H1 (cell line): ENCODE measurements at regions not wholly inside any gene's neighbourhood (a gene's known extent, or its start where the extent isn't known, plus 50 kb on each side); places are given as distances from the start of the nearest gene placed in this dataset.

Experiments
- CBX8 ChIP-seq: fragments of 300-800, 300-1000 bp; sonication (generic); IDR thresholded peaks from 2 replicates; pipeline ENCODE4 v1.7.1; 2016; ENCODE audit warnings: low read depth, low read length, borderline replicate concordance
- CTCF ChIP-seq, 3 experiments: IDR thresholded peaks; 1 replicate in 2 of 3; 2 replicates in 1 of 3; pipeline versions ENCODE4 v1.5.1 to v1.6.1; 2011; ENCODE audit warnings: low read length in 3 of 3, mild to moderate bottlenecking in 3 of 3, inconsistent platforms in 2 of 3, low read depth in 1 of 3, moderate library complexity in 1 of 3; ENCODE audit not compliant: insufficient read depth in 1 of 3; ENCODE audit errors: control extremely low read depth in 1 of 3
- FOSL1 ChIP-seq: IDR thresholded peaks from 2 replicates; pipeline ENCODE4 v1.6.1; 2011; ENCODE audit warnings: mild to moderate bottlenecking, low read depth, low read length, moderate library complexity; ENCODE audit not compliant: insufficient read depth
- GTF2F1 ChIP-seq: IDR thresholded peaks from 2 replicates; pipeline ENCODE4 v1.6.1; 2012; ENCODE audit warnings: low read depth, low read length, improper control_type of control experiment, borderline replicate concordance
- HDAC2 ChIP-seq, 2 experiments: fragments of 300-600 bp in 1 of 2; sonication (generic) in 1 of 2; IDR thresholded peaks; 2 replicates each; pipeline ENCODE4 v1.6.1; 2011 to 2012; ENCODE audit warnings: low read depth in 2 of 2, low read length in 2 of 2, mild to moderate bottlenecking in 2 of 2, moderate library complexity in 2 of 2, borderline replicate concordance in 1 of 2, inconsistent platforms in 1 of 2
- HDAC6 ChIP-seq: IDR thresholded peaks from one replicate; pipeline ENCODE4 v1.7.1; 2012; ENCODE audit warnings: low read depth, mild to moderate bottlenecking, inconsistent platforms, low read length, moderate library complexity
- KDM4A ChIP-seq: IDR thresholded peaks from one replicate; pipeline ENCODE4 v1.7.1; 2012; ENCODE audit warnings: low read depth, mild to moderate bottlenecking, moderate library complexity, low read length, inconsistent platforms; ENCODE audit not compliant: severe bottlenecking
- POLR2A ChIP-seq, 2 experiments: IDR thresholded peaks; 1 replicate in 1 of 2; 2 replicates in 1 of 2; pipeline ENCODE4 v1.6.1; 2011; ENCODE audit warnings: low read depth in 2 of 2, low read length in 2 of 2, mild to moderate bottlenecking in 2 of 2; ENCODE audit errors: control extremely low read depth in 1 of 2
- POLR2AphosphoS5 ChIP-seq: IDR thresholded peaks from 2 replicates; pipeline ENCODE4 v1.6.1; 2011; ENCODE audit warnings: low read depth, low read length
- RAD21 ChIP-seq, 2 experiments: IDR thresholded peaks in 1 of 2; conservative IDR thresholded peaks in 1 of 2; 2 replicates each; pipeline ENCODE4 v1.6.1; 2011; ENCODE audit warnings: low read depth in 2 of 2, low read length in 2 of 2, improper control_type of control experiment in 1 of 2, inconsistent platforms in 1 of 2, mild to moderate bottlenecking in 1 of 2, moderate library complexity in 1 of 2
- SIN3A ChIP-seq, 2 experiments: IDR thresholded peaks in 1 of 2; conservative IDR thresholded peaks in 1 of 2; 2 replicates each; pipeline ENCODE4 v1.6.1; 2011 to 2012; ENCODE audit warnings: low read length in 2 of 2, improper control_type of control experiment in 1 of 2, low read depth in 1 of 2, mild to moderate bottlenecking in 1 of 2
- TAF7 ChIP-seq: optimal IDR thresholded peaks from 2 replicates; pipeline ENCODE3; 2011; ENCODE audit warnings: low read depth, mild to moderate bottlenecking, inconsistent platforms, low read length, moderate library complexity, borderline replicate concordance
- TBP ChIP-seq: IDR thresholded peaks from 2 replicates; pipeline ENCODE4 v1.6.1; 2011; ENCODE audit warnings: low read depth, low read length, improper control_type of control experiment
- TCF12 ChIP-seq: IDR thresholded peaks from 2 replicates; pipeline ENCODE4 v1.6.1; 2011; ENCODE audit warnings: low read depth, mild to moderate bottlenecking, low read length
- ZNF274 ChIP-seq: IDR thresholded peaks from 2 replicates; pipeline ENCODE4 v1.7.0; 2012; ENCODE audit warnings: low read length, borderline replicate concordance; ENCODE audit errors: extremely low read depth
- TF ChIP-seq, protein P1 (sequence below): IDR thresholded peaks from 2 replicates; pipeline ENCODE4 v1.6.1; 2011; ENCODE audit warnings: low read depth, mild to moderate bottlenecking, low read length; ENCODE audit not compliant: insufficient read depth
- TF ChIP-seq, protein P2 (sequence below): IDR thresholded peaks from 2 replicates; pipeline ENCODE4 v1.6.1; 2012; ENCODE audit warnings: inconsistent platforms

- peak in 1 of 2 experiments; percentile 67; a peak in 2 of 4 replicates for TF ChIP-seq SIN3A (conservative IDR thresholded peaks at IDR 0.05 in 1 of 2, IDR thresholded peaks at IDR 0.05 in 1 of 2; ENCODE audit: low read depth in 1 of 2, low read length in 2 of 2)
- TF ChIP-seq, protein P1, sequence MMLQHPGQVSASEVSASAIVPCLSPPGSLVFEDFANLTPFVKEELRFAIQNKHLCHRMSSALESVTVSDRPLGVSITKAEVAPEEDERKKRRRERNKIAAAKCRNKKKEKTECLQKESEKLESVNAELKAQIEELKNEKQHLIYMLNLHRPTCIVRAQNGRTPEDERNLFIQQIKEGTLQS, result no peak
- no peak for TF ChIP-seq HDAC2 (IDR thresholded peaks at IDR 0.05; ENCODE audit: borderline replicate concordance in 1 of 2, low read depth in 2 of 2, low read length in 2 of 2)
- peak; percentile 76 for TF ChIP-seq KDM4A
- peak in 2 of 3 experiments; percentile 3 to 28; a peak in 2 of 4 replicates for TF ChIP-seq CTCF (IDR thresholded peaks at IDR 0.05; ENCODE audit: control extremely low read depth in 1 of 3, insufficient read depth in 1 of 3, low read depth in 1 of 3, low read length in 3 of 3)
- TF ChIP-seq POLR2AphosphoS5, result peak; percentile 75
- no peak for TF ChIP-seq GTF2F1
- TF ChIP-seq, protein P2, sequence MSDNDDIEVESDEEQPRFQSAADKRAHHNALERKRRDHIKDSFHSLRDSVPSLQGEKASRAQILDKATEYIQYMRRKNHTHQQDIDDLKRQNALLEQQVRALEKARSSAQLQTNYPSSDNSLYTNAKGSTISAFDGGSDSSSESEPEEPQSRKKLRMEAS, result no peak
- TF ChIP-seq FOSL1, result no peak
- no peak for TF ChIP-seq HDAC6
- peak; percentile 50; the same call in 1 of the 2 replicates for TF ChIP-seq TBP
- no peak for TF ChIP-seq CBX8
- no peak for TF ChIP-seq ZNF274
- no peak for TF ChIP-seq RAD21 (IDR thresholded peaks at IDR 0.05 in 1 of 2, conservative IDR thresholded peaks at IDR 0.05 in 1 of 2; ENCODE audit: low read depth in 2 of 2, low read length in 2 of 2)
- TF ChIP-seq POLR2A (IDR thresholded peaks at IDR 0.05; ENCODE audit: control extremely low read depth in 1 of 2, low read depth in 2 of 2, low read length in 2 of 2), result peak in 1 of 2 experiments; percentile 83; a peak in 2 of 3 replicates
- TF ChIP-seq TCF12, result no peak
- TF ChIP-seq TAF7, result peak; percentile 35
Measured at GRCh38 chrX:115968436-115969252, 201.9 kb upstream of the AGTR2 start (continued).
